Dendritic cell treated with granulocyte-macrophage colony-stimulating factor and Interleukin-4, amounts not matched to agents 40 ng/mL and 50 ng/mL, for 4 days (primary cell): ENCODE measurements at regions not wholly inside any gene's neighbourhood (a gene's known extent, or its start where the extent isn't known, plus 50 kb on each side); places are given as distances from the start of the nearest gene placed in this dataset.

ENCODE experiments used
- H3K27ac Mint-ChIP-seq: one replicate; pipeline ENCODE4 v1.8.0; 2022; ENCODE audit warnings: mild to moderate bottlenecking, mixed read lengths
- H3K27me3 Mint-ChIP-seq: one replicate; pipeline ENCODE4 v1.8.0; 2022; ENCODE audit warnings: mild to moderate bottlenecking, mixed read lengths
- H3K36me3 Mint-ChIP-seq: one replicate; pipeline ENCODE4 v1.8.0; 2022; ENCODE audit warnings: low read depth, mixed read lengths
- H3K4me1 Mint-ChIP-seq: one replicate; pipeline ENCODE4 v1.8.0; 2022; ENCODE audit warnings: low read depth, mixed read lengths
- H3K4me3 Mint-ChIP-seq: one replicate; pipeline ENCODE4 v1.8.0; 2022; ENCODE audit warnings: mild to moderate bottlenecking, moderate library complexity, mixed read lengths
- H3K9me3 Mint-ChIP-seq: one replicate; pipeline ENCODE4 v1.8.0; 2022; ENCODE audit warnings: mixed read lengths
- intact Hi-C: fragments of 100-400 bp; cut with micrococcal nuclease; formaldehyde crosslinking; loops from one replicate; pipeline ENCODE4 v1.15.0; 2022

DNA sequence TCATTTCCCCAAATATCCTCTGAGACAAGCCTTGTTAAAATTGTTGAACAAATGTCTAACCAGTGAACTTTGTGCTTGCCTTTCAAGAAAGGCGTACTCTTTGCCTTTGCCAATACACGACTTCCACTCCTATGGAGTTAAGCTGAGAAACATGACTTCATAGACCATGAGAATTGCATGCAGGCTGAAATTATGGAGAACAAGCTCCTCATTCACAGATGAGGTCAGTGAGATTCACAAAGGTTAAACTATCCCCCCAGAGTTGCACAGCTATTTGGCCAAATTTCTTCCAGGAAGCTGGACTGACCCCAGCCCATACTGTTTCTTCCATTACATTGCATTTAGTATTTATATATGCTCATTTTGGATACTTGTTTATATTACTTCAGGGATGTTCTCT lies 221.4 kb upstream of the SEMA3C start:
- Mint-ChIP-seq H3K36me3 (no peaks in the 10 kb centered on the region), H3K4me1 (peaks cover 26% of the 10 kb centered on the region), H3K27me3 (no peaks in the 10 kb centered on the region), H3K9me3 (no peaks in the 10 kb centered on the region), H3K4me3 (no peak overlapping the region), H3K27ac (peak overlapping the region; percentile 84)
- intact Hi-C loops = loop anchor here (10.0 kb wide), 1 partner anchor 325 kb away; no protein-coding TSS in a partner anchor

DNA sequence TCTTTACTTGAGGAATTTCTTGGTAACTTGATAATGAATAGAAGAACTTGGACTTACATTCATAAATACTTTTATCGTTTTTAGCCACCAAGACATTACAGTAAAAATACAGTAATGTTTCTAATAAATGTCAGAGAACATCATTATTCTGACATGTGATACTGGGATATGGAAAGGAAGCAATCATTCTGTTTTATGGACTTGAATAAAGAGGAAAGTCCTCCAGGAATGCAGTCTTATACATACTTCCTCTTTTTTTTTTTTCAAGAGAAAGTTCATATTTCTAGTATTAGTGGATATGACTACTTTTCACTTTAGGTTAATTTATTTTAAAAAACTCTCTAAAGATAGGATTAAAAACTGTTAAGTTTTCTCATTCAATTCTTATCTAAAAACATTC lies 220.0 kb upstream of the SEMA3C start:
- intact Hi-C loops = loop anchor here (10.0 kb wide), 1 partner anchor 224 kb away; the partner anchor contains the start of gene SEMA3C
- Mint-ChIP-seq H3K4me3 (no peak overlapping the region), H3K9me3 (no peaks in the 10 kb centered on the region), H3K36me3 (no peaks in the 10 kb centered on the region), H3K27ac (no peak overlapping the region), H3K27me3 (no peaks in the 10 kb centered on the region), H3K4me1 (peaks cover 31% of the 10 kb centered on the region)

DNA sequence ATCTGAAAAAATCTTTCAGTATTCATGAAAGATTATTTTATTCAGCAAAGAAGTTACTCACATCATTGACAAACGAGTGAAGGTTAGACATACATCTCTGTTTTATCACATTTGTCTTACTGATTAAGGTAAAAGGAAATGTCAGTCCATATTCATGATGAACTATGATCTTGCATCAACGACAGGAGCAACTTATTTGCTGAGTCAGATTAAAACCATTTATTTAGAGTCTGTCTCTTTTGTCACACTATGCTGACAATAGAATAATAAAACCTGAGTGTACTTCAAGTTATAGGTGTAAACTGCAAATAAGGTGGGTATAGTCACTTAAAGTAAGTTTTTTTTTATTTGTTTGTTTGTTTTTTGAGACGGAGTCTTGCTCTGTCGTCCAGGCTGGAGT lies 216.5 kb upstream of the SEMA3C start:
- Mint-ChIP-seq H3K4me1 (peaks cover 17% of the 10 kb centered on the region), H3K27me3 (no peaks in the 10 kb centered on the region)

DNA sequence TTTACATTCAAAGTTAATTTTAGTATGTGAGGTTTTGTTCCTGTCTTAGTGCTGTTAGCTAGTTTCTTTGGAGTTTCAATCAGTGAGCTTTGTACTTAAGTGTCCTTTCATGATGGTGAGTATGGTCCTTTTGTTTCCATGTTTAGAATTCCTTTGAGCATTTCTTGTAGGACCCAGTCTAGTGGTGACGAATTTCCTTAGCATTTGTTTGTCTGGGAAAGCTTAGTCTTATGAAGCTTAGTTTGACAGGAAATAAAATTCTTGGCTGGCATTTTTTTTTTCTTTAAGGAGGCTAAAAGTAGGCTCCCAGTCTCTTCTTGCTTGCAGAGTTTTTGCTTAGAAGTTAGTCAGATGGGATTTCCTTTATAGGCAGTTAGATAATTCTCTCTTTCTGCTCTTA lies 209.2 kb upstream of the SEMA3C start:
- Mint-ChIP-seq H3K27me3 (no peaks in the 10 kb centered on the region), H3K4me1 (no peaks in the 10 kb centered on the region), H3K9me3 (peaks cover 34% of the 10 kb centered on the region), H3K36me3 (no peaks in the 10 kb centered on the region), H3K27ac (no peak overlapping the region), H3K4me3 (no peak overlapping the region)
- intact Hi-C loops = no loop called here

More for the DNA sequence above, 216.5 kb upstream of the SEMA3C start:
- Mint-ChIP-seq H3K4me3 (no peak overlapping the region), H3K36me3 (no peaks in the 10 kb centered on the region), H3K9me3 (peaks cover 11% of the 10 kb centered on the region), H3K27ac (no peak overlapping the region)
- intact Hi-C loops = loop anchor here (10.0 kb wide), 1 partner anchor 221 kb away; the partner anchor contains the start of gene SEMA3C

DNA sequence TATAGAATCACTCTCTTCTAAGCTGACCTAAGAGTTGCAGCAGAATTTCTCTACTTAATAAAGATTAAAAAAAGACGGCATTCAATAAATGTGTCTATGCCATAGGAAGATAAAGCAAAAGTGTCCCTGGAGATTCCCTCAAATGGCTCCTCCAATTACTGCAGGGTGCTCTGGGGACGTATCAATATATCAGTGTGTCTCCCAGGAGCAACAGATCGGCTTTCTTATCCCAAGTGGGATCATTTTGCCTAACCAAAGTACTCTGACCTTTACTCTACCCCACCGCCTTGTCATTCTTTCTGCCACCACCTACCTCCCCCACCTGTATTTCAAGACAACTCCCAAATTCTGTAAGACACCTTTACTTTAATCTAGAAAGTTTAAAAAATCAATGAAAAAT lies 202.0 kb upstream of the SEMA3C start:
- intact Hi-C loops = no loop called here
- H3K36me3 Mint-ChIP-seq = no peaks in the 10 kb centered on the region

DNA sequence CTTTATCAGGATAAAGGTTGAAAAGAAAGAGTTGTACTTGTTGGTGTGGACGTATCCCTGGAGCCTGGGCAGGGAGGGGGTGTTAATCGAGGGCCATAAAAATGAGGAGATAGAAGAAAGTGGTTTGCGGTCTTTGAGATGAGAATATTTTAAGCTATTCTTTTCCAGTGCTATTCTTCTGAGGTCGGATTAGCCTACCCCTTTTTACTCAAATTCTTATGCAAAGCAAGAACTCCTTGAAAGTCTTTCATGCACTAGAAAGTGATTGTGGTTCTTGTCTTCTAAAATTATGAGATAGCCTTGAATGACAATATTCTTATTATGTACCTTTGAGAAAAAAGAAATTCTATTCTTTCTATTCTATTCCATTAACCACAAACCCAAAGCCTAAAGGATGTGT lies 201.3 kb upstream of the SEMA3C start:
- H3K4me3 Mint-ChIP-seq = no peak overlapping the region
- no peaks in the 10 kb centered on the region for H3K4me1 Mint-ChIP-seq
- H3K27ac Mint-ChIP-seq = no peak overlapping the region
- no peaks in the 10 kb centered on the region for H3K36me3 Mint-ChIP-seq
- no peaks in the 10 kb centered on the region for H3K27me3 Mint-ChIP-seq
- no peaks in the 10 kb centered on the region for H3K9me3 Mint-ChIP-seq
- intact Hi-C loops = no loop called here

More for the DNA sequence above, 202.0 kb upstream of the SEMA3C start:
- Mint-ChIP-seq H3K4me3 (no peak overlapping the region), H3K27me3 (no peaks in the 10 kb centered on the region), H3K27ac (no peak overlapping the region), H3K4me1 (no peaks in the 10 kb centered on the region), H3K9me3 (no peaks in the 10 kb centered on the region)

DNA sequence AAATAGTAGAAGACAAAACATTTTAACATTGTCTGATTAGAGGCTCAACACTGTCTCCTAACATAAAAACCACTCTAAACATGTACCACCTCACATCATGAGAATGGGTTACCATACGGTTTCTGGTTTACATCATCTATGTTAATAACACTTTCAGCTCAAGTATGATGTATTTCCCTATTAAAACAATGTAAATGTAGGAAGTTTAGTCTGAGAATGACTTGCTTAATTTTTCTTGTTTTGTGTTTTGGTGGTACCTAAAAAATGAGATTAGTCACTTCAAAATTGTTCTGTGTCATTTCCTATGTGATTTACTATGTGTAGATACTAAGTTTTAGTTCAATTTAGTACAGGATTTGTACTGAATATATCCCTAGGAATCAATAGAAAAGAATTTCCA lies 195.8 kb upstream of the SEMA3C start:
- intact Hi-C loops = no loop called here
- Mint-ChIP-seq H3K27ac (no peak overlapping the region), H3K4me1 (peaks cover 5% of the 10 kb centered on the region), H3K27me3 (no peaks in the 10 kb centered on the region), H3K9me3 (no peaks in the 10 kb centered on the region), H3K4me3 (no peak overlapping the region), H3K36me3 (no peaks in the 10 kb centered on the region)

DNA sequence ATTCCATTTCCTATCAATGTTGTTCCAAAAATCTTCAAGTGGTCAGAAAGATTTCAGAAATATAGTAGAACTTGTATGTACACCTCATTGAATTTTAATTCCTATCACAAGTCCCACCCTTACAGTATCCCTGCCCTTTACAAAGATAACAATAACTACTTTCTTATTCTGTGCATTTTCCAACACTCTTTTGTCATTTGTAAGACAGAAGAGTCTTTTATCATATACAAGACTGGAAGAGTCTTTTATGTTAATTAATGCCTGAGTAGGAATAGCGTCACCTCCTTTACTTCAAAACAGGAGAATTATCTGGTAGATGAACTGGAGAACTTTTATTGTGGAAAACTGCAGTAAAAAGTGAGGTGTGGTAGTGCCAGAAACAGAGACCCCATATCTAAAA lies 193.9 kb upstream of the SEMA3C start:
- no peaks in the 10 kb centered on the region for H3K36me3 Mint-ChIP-seq
- peaks cover 5% of the 10 kb centered on the region for H3K4me1 Mint-ChIP-seq
- no peaks in the 10 kb centered on the region for H3K9me3 Mint-ChIP-seq
- intact Hi-C loops = no loop called here
- H3K27me3 Mint-ChIP-seq = no peaks in the 10 kb centered on the region
- no peak overlapping the region for H3K4me3 Mint-ChIP-seq
- H3K27ac Mint-ChIP-seq = no peak overlapping the region

DNA sequence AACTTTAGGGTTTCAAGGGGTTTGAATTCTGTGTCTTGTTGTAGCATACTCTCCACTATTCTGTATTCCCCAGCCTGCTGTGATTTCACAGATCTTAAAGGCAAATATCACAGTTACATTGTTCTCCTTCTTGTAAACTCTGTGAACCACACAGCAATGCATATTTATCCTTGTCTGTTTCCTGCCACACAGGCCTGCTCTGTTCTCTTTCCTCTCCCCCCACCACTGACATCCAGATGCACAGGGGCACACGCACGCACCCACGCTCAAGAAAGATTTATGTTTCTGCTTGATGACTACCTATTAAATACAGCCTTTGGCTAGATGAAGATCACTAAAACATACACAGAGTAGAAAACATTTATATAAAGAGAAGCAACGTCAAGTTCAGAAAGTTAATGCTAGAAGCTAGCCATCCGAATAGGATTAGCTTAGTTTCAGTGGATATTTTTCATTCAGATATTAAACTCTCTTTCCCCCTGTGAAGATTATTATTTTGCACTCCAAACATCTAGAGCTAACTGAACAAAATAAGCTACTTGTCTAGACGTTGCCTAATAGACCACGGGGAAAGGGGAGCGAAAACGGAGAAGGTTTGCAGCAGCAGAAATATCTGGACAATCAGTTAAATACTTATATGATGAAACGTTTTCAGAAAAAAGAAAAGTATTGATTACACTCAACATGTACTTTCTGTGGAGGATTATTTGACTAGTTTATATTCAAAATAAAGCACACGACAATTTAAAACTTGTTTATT lies 193.1 kb upstream of the SEMA3C start:
- peaks cover 5% of the 10 kb centered on the region for H3K4me1 Mint-ChIP-seq
- H3K4me3 Mint-ChIP-seq = no peak overlapping the region
- H3K36me3 Mint-ChIP-seq = no peaks in the 10 kb centered on the region
- intact Hi-C loops = no loop called here
- no peaks in the 10 kb centered on the region for H3K27me3 Mint-ChIP-seq
- H3K9me3 Mint-ChIP-seq = no peaks in the 10 kb centered on the region
- H3K27ac Mint-ChIP-seq = no peak overlapping the region

DNA sequence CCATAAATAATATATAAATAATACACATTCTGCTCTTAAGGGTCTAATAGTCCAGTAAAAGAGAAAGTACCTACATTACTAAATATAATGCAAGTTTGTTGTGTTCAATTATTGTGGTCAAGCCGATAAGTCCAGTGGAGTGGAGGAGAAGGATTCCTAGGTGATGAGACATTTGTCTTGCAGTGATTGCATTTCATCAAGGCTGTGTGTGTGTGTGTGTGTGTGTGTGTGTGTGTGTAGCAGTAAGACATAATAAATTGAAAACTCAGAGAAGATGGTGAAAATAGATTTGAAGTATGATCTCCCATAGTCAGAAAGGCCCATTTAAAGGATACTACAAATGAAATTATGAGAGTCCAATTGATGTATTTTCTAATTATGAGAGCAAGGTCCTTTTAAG lies 192.5 kb upstream of the SEMA3C start:
- Mint-ChIP-seq H3K27ac (no peak overlapping the region), H3K27me3 (no peaks in the 10 kb centered on the region), H3K4me3 (no peak overlapping the region), H3K9me3 (no peaks in the 10 kb centered on the region), H3K36me3 (no peaks in the 10 kb centered on the region), H3K4me1 (peaks cover 5% of the 10 kb centered on the region)
- intact Hi-C loops = no loop called here

DNA sequence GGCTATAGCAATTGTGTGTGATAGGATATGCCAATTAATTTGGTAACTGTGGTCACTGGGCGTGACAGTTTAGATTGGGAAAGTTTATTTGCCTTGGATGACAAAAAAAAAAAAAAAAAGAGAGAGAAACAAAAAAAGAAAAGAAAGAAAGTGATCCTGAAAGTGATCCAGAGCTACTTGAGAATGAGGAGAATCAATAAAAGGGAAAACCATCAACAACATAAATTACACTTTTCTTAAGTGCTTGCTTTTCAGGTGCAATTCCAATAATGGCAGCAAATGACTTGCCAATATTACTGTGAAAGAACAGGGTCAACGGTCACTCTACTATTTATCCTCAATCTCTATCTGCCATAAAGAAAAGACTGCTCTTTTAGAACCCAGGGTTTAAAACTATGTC lies 191.8 kb upstream of the SEMA3C start:
- H3K27ac Mint-ChIP-seq = no peak overlapping the region
- no peaks in the 10 kb centered on the region for H3K27me3 Mint-ChIP-seq
- intact Hi-C loops = no loop called here
- H3K36me3 Mint-ChIP-seq = no peaks in the 10 kb centered on the region
- no peak overlapping the region for H3K4me3 Mint-ChIP-seq
- no peaks in the 10 kb centered on the region for H3K9me3 Mint-ChIP-seq
- peaks cover 5% of the 10 kb centered on the region for H3K4me1 Mint-ChIP-seq

DNA sequence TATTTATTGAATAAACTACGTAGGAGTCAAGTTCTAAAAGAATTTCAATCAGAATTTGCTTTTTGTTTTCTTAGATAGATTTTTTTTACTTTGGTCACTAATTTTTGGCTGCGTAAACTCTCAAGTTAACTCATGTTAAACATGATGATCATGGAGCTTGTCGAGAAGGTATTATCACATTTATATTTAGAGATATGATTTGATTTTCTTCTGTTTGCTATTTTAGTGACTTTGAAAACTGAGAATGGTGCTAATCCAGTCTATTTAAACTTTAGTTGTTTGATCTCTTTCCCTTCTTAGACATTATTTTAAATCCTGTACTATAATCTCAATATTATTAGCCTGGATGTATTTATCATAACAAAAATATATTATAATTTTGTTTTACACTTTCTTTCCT lies 179.4 kb upstream of the SEMA3C start:
- intact Hi-C loops = no loop called here
- H3K27me3 Mint-ChIP-seq = no peaks in the 10 kb centered on the region
- H3K4me3 Mint-ChIP-seq = no peak overlapping the region

DNA sequence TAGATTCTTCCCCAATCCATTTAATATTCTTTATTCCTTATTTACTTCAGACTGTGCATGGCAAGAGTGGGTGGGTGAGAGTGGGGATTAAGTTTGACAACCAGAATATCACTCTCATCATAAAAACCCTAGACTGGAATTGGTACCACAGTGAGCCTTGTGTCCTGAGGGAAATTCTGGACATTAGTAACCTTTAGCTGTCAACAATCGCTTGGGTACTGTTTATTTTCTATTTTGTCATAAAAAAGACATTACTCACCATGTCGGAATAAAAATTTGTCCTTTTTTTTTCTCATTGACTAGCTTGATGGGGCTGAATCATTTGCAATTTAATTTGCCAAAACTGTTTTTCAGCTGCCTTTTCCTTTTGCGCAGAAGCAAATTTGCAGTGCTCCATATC lies 176.1 kb upstream of the SEMA3C start:
- Mint-ChIP-seq H3K27ac (no peak overlapping the region), H3K9me3 (no peaks in the 10 kb centered on the region), H3K4me1 (no peaks in the 10 kb centered on the region), H3K27me3 (no peaks in the 10 kb centered on the region), H3K4me3 (no peak overlapping the region), H3K36me3 (no peaks in the 10 kb centered on the region)
- intact Hi-C loops = no loop called here

More for the DNA sequence above, 179.4 kb upstream of the SEMA3C start:
- Mint-ChIP-seq H3K4me1 (no peaks in the 10 kb centered on the region), H3K36me3 (no peaks in the 10 kb centered on the region), H3K9me3 (no peaks in the 10 kb centered on the region), H3K27ac (no peak overlapping the region)

DNA sequence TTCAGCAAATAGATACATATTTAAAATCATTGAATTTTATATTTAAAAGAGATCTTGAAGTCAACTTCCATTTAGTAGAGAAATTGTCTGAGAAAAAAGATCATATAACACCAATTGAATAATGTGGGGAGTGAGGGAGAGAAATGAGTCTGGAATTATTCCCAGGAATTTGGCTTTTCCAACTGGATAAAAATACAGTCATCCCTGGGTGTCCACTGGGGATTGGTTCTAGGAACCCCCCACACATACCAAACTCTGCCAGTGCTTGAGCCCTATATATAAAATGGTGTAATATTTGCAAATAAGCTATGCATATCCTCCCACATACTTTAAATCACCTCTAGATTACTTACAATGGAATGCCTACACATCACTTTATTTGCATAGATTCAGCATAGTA lies 162.8 kb upstream of the SEMA3C start:
- no peak overlapping the region for H3K4me3 Mint-ChIP-seq

DNA sequence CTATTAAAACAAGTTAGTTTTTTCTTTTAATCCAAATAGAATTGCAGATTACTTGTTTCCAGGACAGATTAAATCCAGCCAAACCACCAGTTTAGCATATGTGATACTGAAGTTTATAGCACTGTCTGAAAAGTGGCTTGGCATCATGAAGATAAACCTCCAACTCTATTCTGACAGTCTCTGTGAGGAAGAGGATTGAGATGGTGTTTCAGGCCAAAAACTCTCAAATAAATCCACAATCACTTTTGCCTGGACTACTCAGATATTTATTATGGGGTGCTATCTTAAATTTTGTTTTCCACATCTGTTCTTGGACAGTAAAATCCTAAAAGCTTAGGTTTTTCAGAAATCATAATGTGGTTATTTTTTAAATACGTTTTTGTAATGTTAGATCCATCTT lies 161.7 kb upstream of the SEMA3C start:
- Mint-ChIP-seq H3K27ac (no peak overlapping the region), H3K4me3 (no peak overlapping the region), H3K27me3 (no peaks in the 10 kb centered on the region), H3K4me1 (no peaks in the 10 kb centered on the region), H3K9me3 (peaks cover 9% of the 10 kb centered on the region), H3K36me3 (no peaks in the 10 kb centered on the region)
- intact Hi-C loops = no loop called here

More for the DNA sequence above, 162.8 kb upstream of the SEMA3C start:
- H3K4me1 Mint-ChIP-seq = no peaks in the 10 kb centered on the region
- no peak overlapping the region for H3K27ac Mint-ChIP-seq
- intact Hi-C loops = no loop called here
- no peaks in the 10 kb centered on the region for H3K27me3 Mint-ChIP-seq
- H3K36me3 Mint-ChIP-seq = no peaks in the 10 kb centered on the region
- peaks cover 9% of the 10 kb centered on the region for H3K9me3 Mint-ChIP-seq
